Bronchial epithelial cell (primary cell): ENCODE measurements at regions not wholly inside any gene's neighbourhood (a gene's known extent, or its start where the extent isn't known, plus 50 kb on each side); places are given as distances from the start of the nearest gene placed in this dataset.

Experiments used
- DNase-seq: peaks from one replicate; pipeline ENCODE4 v3.0.0-alpha.2; 2010; ENCODE audit warnings: low read depth
- FAIRE-seq: peaks from 2 replicates; lab custom pipeline; 2011; peaks lifted over from hg19 to GRCh38; lab: Jason Lieb, UNC
- H3K27me3 ChIP-seq: 2 replicates; pipeline ENCODE4 v1.5.1; 2011; ENCODE audit warnings: low read length; ENCODE audit not compliant: control insufficient read depth, insufficient read depth
- H3K36me3 ChIP-seq: 2 replicates; pipeline ENCODE4 v1.5.1; 2011; ENCODE audit warnings: low read length; ENCODE audit not compliant: control insufficient read depth, insufficient read depth
- H3K4me3 ChIP-seq: 2 replicates; pipeline ENCODE4 v1.5.1; 2011; ENCODE audit warnings: mild to moderate bottlenecking, low read depth, low read length, control low read depth
- TF ChIP-seq, protein P1 (sequence below): IDR thresholded peaks from 2 replicates; pipeline ENCODE4 v1.5.1; 2011; ENCODE audit warnings: mild to moderate bottlenecking, moderate library complexity, low read length, control low read depth, inconsistent platforms; ENCODE audit not compliant: insufficient read depth, severe bottlenecking

DNA sequence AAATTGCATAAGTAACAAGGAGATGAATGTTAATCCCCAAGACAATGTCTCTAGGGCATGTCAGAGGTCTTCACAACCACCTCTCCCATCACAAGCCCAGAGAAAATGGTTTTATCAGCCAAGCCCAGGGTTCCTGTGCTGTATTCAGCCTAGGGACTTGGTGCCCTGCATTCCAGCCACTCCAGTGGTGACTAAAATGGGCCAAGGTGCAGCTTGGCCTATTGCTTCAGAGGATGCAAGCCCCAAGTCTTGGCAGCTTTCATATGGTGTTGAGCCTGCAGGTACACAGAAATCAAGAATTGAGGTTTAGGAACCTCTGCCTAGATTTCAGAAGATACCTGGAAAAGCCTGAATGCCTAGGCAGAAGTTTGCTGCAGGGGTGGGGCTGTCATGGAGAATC is 1118.6 kb downstream of the PLA2G4A start:
- TF ChIP-seq, protein P1, sequence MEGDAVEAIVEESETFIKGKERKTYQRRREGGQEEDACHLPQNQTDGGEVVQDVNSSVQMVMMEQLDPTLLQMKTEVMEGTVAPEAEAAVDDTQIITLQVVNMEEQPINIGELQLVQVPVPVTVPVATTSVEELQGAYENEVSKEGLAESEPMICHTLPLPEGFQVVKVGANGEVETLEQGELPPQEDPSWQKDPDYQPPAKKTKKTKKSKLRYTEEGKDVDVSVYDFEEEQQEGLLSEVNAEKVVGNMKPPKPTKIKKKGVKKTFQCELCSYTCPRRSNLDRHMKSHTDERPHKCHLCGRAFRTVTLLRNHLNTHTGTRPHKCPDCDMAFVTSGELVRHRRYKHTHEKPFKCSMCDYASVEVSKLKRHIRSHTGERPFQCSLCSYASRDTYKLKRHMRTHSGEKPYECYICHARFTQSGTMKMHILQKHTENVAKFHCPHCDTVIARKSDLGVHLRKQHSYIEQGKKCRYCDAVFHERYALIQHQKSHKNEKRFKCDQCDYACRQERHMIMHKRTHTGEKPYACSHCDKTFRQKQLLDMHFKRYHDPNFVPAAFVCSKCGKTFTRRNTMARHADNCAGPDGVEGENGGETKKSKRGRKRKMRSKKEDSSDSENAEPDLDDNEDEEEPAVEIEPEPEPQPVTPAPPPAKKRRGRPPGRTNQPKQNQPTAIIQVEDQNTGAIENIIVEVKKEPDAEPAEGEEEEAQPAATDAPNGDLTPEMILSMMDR, result no peak
- no peak overlapping the region for H3K4me3 ChIP-seq
- no peak for FAIRE-seq
- H3K36me3 ChIP-seq, result no peaks in the 10 kb centered on the region
- no peaks in the 10 kb centered on the region for H3K27me3 ChIP-seq
- no peak for DNase-seq

DNA sequence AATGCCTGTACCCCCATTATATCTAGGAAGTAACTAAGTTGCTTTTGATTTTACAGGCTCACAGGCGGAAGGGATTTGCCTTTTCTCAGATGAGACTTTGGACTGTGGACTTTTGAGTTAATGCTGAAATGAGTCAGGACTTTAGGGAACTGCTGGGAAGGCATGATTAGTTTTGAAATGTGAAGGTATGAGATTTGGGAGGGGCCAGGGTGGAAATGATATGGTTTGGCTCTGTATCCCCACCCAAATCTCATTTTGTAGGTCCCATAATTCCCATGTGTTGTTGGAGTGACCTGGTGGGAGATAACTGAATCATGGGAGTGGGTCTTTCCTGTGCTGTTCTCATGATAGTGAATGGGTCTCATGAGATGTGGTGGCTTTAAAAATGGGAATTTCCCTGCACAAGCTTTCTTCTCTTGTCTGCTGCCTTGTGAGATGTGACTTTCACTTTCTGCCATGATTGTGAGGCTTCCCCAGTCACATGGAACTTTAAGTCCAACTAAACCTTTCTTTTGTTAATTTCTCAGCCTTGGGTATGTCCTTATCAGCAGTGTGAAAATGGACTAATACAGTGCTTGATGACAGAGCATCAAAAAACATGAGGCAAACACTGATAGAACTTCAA is 1119.5 kb downstream of the PLA2G4A start:
- DNase-seq (no peak), FAIRE-seq (no peak)
- Histone ChIP-seq H3K36me3 (no peaks in the 10 kb centered on the region), H3K4me3 (no peak overlapping the region), H3K27me3 (no peaks in the 10 kb centered on the region)
- TF ChIP-seq, protein P1, result no peak

DNA sequence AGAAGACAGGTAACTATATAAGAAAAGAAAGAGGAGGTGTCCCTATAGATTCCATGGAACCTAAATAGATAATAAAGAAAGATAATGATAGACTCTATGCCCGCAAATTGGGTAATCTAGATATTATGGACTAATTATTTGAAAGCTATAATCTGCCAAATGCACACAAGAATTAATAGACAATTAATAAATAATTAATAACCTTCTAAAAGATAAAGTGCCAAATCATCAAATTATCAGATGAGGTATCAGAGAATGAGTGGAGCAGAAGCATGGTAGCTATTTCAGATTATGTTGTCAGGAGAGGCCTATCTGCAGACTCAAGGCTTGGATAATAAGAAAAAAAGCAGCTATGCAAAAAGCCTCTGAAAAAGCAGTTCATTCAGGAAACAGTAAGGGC is 1120.8 kb downstream of the PLA2G4A start:
- TF ChIP-seq, protein P1, result no peak
- no peak for FAIRE-seq

DNA sequence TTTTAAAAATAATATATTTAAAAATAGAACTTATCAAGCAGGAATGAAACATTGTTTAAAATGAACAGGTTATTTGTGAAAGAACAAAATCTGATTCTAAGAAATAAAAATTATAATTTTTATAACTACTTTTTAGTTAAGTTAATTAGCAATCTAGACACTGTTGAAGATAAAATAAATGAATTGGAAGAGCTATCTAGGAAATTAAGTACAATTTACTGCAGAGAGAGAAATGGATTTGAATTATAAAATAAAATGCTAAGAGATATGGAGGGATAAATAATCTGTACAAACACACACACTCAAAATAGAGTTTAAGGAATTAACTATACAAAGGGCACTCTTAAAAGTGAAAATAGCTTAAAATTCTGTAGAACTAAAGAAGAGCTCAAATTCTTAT is 1123.1 kb downstream of the PLA2G4A start:
- TF ChIP-seq, protein P1, result no peak
- Histone ChIP-seq H3K4me3 (no peak overlapping the region), H3K27me3 (no peaks in the 10 kb centered on the region), H3K36me3 (no peaks in the 10 kb centered on the region)
- FAIRE-seq (no peak), DNase-seq (no peak)

More for the DNA sequence above, 1120.8 kb downstream of the PLA2G4A start:
- Histone ChIP-seq H3K27me3 (no peaks in the 10 kb centered on the region), H3K36me3 (no peaks in the 10 kb centered on the region), H3K4me3 (no peak overlapping the region)
- DNase-seq, result no peak

DNA sequence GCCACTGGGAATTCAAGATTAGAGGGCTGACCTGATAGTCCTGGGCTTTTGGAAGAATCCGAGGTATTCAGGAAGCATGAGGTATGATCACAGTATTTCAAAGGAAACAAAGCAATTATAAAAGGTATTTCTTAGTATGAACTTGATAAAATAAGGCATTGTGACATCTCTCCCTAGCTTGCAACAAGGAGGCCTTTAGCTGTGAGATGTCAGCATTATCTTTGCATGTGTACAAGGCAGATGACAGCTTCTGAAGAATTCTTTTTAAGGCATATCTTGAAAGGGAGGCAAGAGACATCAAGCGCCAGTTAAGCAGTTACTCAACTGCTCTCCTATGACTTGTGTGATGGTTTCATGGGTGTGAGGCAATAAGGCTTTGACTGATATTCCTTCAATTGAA is 1123.7 kb downstream of the PLA2G4A start:
- no peak for FAIRE-seq
- no peak overlapping the region for H3K4me3 ChIP-seq
- DNase-seq, result no peak

More for the DNA sequence above, 1123.7 kb downstream of the PLA2G4A start:
- H3K36me3 ChIP-seq, result no peaks in the 10 kb centered on the region
- TF ChIP-seq, protein P1, result no peak
- no peaks in the 10 kb centered on the region for H3K27me3 ChIP-seq
